WERI-Rb-1 (cell line): ENCODE measurements at regions not wholly inside any gene's neighbourhood (a gene's known extent, or its start where the extent isn't known, plus 50 kb on each side); places are given as distances from the start of the nearest gene placed in this dataset.

Source experiments
- DNase-seq: peaks from one replicate; pipeline ENCODE4 v3.0.0-alpha.2; 2020
- H3K27ac ChIP-seq: fragments of 250-450 bp; sonication (Bioruptor Pico); 2 replicates; pipeline ENCODE4 v1.5.1; 2020; ENCODE audit warnings: mild to moderate bottlenecking, moderate library complexity
- H3K27me3 ChIP-seq: fragments of 250-450 bp; sonication (Bioruptor Pico); 2 replicates; pipeline ENCODE4 v1.5.1; 2021; ENCODE audit warnings: mild to moderate bottlenecking, low read depth, moderate library complexity; ENCODE audit not compliant: insufficient read depth, severe bottlenecking
- H3K36me3 ChIP-seq: fragments of 250-450 bp; sonication (Bioruptor Pico); 2 replicates; pipeline ENCODE4 v1.5.1; 2020; ENCODE audit warnings: mild to moderate bottlenecking, moderate library complexity
- H3K4me3 ChIP-seq: 2 replicates; pipeline ENCODE4 v1.5.1; 2011; ENCODE audit warnings: low read depth, mild to moderate bottlenecking, control low read depth, low read length
- H3K9me3 ChIP-seq: fragments of 250-450 bp; sonication (Bioruptor Pico); 2 replicates; pipeline ENCODE4 v1.5.1; 2021; ENCODE audit warnings: mild to moderate bottlenecking, moderate library complexity; ENCODE audit not compliant: severe bottlenecking
- CTCF ChIP-seq: IDR thresholded peaks from 2 replicates; pipeline ENCODE4 v1.5.1; 2011; ENCODE audit warnings: low read depth, mild to moderate bottlenecking, control low read depth, inconsistent platforms, low read length

DNA sequence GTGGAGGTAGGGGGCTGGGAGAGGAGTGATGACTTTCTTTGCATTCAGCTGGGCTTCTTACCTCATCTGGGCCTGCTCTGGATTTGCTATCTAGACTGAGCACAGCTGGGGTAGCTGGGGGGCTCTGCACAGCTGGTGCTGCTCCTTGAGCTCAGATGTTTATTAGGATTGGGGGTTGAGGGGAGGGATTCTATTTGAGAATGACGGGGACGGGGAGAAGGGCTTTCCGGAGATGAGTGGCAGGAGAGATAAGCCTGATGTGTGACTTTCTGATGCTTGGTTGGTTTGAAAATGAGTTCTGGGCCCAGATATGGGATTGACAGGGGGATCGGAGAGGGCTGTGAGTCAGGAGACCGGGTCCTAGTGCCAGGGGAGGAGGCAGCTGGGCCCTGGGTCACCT, 146.1 kb upstream of the CSF3R start:
- no peak for TF ChIP-seq CTCF
- H3K27me3 ChIP-seq: no peaks in the 10 kb centered on the region
- H3K36me3 ChIP-seq: no peaks in the 10 kb centered on the region
- no peak for DNase-seq
- H3K9me3 ChIP-seq: no peaks in the 10 kb centered on the region
- no peak overlapping the region for H3K27ac ChIP-seq
- no peak overlapping the region for H3K4me3 ChIP-seq

GRCh38 chr1:36626435-36626834, 143.7 kb upstream of the CSF3R start:
- Histone ChIP-seq H3K4me3 (no peak overlapping the region), H3K27me3 (no peaks in the 10 kb centered on the region), H3K9me3 (peaks cover 4% of the 10 kb centered on the region), H3K36me3 (no peaks in the 10 kb centered on the region), H3K27ac (no peak overlapping the region)
- TF ChIP-seq CTCF: no peak
- DNase-seq: no peak

DNA sequence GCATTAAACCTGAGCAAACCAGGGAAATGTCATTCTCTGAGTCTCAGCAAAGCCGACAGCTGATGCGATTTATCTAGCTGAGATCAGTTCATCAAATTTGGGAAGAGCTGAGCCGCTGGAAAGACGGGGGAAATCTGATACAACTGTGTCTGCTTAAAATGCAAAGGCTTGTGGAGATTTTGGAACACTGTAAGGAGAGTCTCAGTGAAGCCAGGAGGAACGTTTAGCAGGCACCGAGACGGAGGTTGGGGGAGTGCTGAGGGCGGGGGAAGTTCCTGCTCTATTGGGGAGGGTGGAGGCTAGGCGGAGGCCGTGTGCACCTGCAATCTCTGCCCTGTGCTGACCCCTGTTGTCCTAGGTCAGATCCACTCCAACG, 143.2 kb upstream of the CSF3R start:
- no peak for TF ChIP-seq CTCF
- Histone ChIP-seq H3K36me3 (no peaks in the 10 kb centered on the region), H3K9me3 (peaks cover 9% of the 10 kb centered on the region), H3K27ac (no peak overlapping the region), H3K27me3 (no peaks in the 10 kb centered on the region), H3K4me3 (no peak overlapping the region)
- no peak for DNase-seq

- DNase-seq: no peak
- H3K9me3 ChIP-seq: peaks cover 9% of the 10 kb centered on the region
- no peaks in the 10 kb centered on the region for H3K27me3 ChIP-seq
- H3K27ac ChIP-seq: no peak overlapping the region
- H3K4me3 ChIP-seq: no peak overlapping the region
- H3K36me3 ChIP-seq: no peaks in the 10 kb centered on the region
- TF ChIP-seq CTCF: no peak
Measured at GRCh38 chr1:36625253-36625934, 142.7 kb upstream of the CSF3R start.

DNA sequence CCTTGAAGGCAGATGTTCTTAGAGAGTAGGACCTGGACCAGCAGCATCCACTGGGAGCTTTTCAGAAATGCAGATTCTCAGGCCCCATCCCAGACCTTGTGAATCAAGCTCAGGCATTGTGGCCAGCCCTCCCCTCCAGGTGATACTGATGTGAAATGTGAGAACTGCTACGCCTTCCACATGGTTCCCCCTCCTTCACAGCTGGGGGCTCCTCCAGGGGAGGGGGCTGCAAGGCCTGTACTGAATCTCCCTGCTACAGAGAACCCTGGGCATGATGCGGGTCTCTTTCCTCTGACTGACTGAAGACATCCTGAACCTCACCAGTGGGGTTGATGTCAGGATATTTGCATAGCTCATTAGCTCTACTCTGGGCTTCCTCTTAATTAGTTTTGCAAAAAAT, 141.8 kb upstream of the CSF3R start:
- Histone ChIP-seq H3K27ac (no peak overlapping the region), H3K4me3 (no peak overlapping the region), H3K9me3 (peaks cover 9% of the 10 kb centered on the region), H3K27me3 (no peaks in the 10 kb centered on the region), H3K36me3 (no peaks in the 10 kb centered on the region)
- no peak for DNase-seq
- no peak for TF ChIP-seq CTCF
